DMS53 treated with DMSO at 0.1 percent for 48 hours (cell line): ENCODE measurements at regions not wholly inside any gene's neighbourhood (a gene's known extent, or its start where the extent isn't known, plus 50 kb on each side); places are given as distances from the start of the nearest gene placed in this dataset.

Experiments
- DNase-seq: peaks from one replicate; lab custom pipeline; 2025; ENCODE audit not compliant: unreplicated experiment; lab: John Stamatoyannopoulos, UW

DNA sequence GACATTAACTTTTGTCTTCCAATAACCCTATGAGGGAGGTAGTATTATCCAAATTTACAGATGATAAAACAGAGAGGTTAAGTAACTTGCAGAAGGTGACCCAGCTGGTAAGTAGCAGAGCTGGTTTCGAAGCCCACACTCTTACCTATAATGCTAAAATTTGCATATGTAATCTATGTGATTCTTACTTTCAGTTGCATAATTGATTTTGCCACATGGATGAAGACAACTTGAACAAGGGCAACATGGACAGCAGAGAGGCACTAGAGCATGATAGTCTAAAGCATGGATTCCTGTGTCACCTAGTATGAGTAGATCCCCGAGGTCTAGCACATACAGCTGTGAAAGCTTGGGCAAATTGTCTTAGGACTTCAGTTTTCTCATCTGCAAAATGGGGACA, 117.6 kb upstream of the DTNBP1 start:
- no peak for DNase-seq

- DNase-seq: no peak
These were observed 116.9 kb upstream of the DTNBP1 start for GRCh38 chr6:15779726-15780125.

DNA sequence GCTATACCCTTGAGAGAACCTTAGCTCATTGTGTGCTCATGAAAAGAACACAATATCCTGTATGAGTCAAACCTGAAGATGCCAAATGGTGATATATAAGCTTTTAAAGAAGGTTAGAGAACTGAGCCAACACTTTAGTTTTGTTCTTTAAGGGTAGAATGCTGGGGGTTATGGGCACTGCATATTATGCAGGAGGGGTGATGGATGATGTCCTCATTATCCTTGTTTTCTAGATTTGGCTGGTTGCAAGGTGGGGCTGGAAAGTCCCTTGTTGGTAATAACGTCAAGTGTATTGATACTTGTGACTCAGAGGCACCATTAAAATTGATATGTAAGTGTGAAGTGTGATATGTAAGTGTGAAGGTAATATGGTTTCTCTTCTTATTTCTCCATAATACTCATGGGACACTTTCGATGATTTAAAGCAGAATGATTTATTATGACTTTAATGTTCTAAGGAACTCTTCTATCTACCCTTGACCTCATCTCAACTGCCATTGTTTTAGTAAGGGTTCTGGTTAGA, 113.7 kb upstream of the DTNBP1 start:
- no peak for DNase-seq

DNA sequence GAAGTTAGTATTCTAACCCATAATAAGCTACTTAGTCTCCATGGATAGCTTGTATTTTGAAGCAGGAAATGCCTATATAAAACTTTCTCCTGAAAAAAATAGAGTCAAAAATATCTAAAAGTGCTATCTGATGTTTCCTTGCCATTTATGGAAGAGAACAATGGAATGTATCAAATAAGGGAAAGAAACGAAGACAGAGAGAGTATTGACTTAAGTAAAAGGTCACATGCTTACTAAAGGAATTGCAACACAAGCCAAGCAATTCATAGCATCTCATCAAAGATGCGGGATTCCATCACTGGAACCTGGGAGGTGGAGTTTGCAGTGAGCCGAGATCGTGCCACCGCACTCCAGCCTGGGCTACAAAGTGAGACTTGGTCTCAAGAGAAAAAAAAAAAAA, 112.9 kb upstream of the DTNBP1 start:
- DNase-seq: no peak

- no peak for DNase-seq
These were observed 112.3 kb upstream of the DTNBP1 start for GRCh38 chr6:15775076-15775634.

DNA sequence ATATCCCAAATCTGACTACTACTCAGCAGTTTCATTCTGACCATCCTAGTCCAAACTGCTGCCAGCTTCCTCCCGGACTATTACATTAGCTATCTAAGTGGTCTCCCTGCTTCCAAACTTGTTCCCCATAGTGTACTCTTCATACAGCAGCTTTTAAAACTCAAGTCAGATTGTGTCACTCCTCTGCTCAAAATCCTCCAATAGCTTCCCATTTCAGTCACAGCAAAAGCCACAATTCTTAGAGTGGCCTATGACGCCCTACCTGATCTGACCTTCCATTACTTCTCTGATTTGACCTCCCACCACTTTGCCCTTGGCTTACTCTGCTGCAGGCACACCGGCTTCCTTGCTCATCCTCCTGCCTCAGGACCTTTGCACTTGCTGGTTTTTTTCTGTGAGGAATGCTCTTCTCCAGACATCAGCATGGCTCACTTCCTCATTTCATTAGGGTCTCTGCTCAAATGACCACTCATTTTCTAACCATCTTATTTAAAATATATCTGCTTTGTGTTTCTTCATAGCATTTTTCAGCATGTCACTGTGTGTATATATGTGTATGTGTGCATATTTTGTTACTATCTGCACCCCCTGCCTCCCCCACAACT, 111.1 kb upstream of the DTNBP1 start:
- DNase-seq: no peak

DNA sequence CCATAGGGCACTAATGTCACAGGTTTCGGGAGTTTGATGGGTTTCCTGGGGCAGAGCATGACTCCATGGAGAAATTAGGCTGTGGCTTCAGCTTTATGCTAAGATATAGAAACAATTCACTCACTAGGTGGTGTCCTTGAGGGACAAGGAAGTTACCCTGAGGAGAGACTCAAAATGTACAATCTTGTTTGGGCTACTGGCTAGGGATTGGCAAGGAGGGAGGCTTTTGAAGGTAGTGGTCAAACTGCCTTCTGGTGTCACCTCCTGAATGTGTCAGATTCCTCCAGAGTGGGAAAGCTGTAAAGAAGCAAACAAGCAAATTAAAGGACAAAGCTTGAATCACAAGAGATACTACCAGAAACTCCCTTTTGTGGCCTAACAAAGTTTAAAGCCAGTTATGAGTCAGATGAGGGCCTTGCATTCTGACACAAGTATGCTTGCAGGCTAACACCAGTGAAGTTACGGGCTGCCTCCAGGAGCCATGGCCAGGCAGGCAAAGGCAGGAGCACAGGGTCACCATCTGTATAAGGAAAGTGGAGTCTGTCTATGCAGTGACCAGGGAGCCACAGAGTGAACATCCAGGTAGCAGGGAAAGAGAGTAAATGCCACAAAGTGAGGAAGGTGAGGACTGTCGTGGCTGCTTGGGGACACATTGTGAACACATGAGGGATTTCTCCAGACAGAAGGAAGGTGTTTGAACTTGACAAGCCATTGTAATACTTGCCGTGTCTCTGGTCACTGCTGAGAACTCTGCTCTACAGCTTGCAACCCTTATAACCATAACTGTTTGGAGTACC, 107.7 kb upstream of the DTNBP1 start:
- no peak for DNase-seq

DNA sequence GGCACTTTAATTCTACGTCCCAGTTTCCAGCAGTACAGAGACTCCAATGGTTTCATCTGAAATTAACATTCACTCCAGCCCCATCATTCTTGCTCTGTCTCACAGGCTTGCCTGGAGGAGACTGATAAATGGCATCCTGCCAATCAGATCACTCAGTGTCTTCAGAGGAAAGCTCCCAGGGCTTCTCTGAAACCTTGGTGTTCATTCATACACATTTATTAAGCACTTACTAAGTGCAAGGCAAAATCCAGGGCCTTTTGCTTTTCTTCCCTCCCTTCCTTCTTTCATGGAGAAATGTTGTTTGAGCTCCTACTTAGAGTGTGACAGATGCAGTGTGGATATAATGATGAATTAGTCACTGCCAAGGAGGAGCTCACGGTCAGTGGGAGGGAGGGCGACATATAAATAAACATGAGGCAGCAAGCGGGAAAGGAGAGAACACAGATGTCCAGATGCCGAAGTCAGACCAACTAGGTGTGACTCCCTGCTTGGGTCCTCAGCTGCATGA, 106.7 kb upstream of the DTNBP1 start:
- peak; percentile 11 for DNase-seq

- DNase-seq: no peak
These were observed 106.2 kb upstream of the DTNBP1 start for GRCh38 chr6:15768999-15769398.

GRCh38 chr6:15763837-15764236, 101.0 kb upstream of the DTNBP1 start:
- no peak for DNase-seq

GRCh38 chr6:15763364-15763763, 100.5 kb upstream of the DTNBP1 start:
- DNase-seq: no peak

DNA sequence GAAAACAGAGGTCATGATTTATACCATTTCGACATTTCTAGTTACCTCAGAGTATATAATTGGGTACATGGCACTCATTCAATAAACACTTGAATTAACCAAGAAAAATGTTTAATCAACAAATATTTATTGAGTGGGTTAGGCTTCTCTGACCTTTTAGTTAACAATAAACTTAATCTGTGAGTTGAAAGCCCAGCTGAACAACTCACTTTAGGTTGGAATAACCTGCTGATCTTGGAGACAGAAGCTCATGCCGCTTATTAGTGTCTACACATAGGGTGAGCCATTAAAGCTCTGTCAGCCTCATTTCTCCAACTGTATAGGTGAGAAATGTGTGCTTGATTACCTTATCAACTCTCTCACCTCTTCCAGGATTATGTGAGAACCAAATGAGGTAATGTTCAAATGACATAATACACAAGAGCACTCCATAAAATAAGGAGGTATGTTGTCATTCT, 98.2 kb upstream of the DTNBP1 start:
- DNase-seq: peak; percentile 18

DNA sequence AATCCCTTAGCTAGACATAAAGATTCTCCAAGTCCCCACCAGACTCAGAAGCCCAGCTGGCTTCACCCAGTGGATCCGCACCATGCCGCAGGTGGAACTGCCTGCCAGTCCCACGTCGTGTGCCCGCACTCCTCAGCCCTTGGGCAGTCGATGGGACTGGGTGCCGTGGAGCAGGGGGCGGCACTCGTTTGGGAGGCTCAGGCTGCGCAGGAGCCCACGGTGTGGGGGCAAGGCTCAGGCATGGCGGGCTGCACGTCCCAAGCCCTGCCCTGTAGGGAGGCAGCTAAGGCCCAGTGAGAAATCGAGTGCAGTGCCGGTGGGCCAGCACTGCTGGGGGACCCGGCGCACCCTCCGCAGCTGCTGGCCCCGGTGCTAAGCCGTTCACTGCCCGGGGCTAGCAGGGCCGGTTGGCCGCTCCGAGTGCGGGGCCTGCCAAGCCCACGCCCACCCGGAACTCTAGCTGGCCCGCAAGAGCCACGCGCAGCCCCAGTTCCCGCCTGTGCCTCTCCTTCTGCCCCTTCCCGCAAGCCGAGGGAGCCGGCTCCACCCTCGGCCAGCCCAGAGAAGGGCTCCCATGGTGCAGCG, 95.9 kb upstream of the DTNBP1 start:
- DNase-seq: no peak

GRCh38 chr6:15755526-15755925, 92.7 kb upstream of the DTNBP1 start:
- DNase-seq: no peak

DNA sequence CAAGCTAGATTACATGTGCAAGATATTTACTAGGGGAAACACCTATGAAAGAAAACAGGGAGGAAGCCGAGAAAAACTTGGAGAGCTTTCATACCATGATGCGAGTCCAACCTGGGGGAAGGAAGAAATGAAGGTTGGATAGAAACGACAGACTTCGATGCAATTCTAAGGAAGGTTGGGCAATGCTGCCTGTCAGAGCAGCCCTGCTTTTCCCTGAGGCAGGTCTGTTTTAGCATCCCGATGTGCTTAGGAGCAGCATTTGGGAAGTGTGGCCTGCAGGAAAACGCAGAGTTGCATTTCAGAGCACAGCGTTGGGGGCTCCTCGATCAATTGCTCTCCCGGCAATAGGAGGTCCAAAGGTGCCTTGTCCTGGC, 91.9 kb upstream of the DTNBP1 start:
- no peak for DNase-seq

- peak; percentile 6 for DNase-seq
These were observed 91.3 kb upstream of the DTNBP1 start for GRCh38 chr6:15754035-15754705.

DNA sequence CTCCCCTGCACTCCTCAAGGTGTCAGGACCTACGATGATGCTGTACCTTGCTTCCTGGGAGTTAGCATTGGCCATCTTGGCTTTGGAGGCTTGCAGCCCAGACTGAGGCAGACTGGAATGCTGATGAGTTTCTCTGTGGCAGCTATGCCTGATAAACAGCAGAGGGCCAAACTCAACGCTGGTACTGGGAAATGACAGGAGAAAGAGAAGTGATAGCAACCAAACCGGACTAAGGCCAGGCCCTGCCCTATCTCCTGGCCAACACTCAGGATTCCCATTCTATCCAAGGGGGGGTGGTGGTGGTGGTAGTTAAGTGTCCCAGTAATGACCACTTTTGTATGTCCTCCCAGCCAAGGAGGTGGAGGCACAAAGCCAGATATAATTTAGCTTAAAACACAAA, 90.0 kb upstream of the DTNBP1 start:
- no peak for DNase-seq

GRCh38 chr6:15751721-15752350, 89.0 kb upstream of the DTNBP1 start:
- DNase-seq: no peak

DNA sequence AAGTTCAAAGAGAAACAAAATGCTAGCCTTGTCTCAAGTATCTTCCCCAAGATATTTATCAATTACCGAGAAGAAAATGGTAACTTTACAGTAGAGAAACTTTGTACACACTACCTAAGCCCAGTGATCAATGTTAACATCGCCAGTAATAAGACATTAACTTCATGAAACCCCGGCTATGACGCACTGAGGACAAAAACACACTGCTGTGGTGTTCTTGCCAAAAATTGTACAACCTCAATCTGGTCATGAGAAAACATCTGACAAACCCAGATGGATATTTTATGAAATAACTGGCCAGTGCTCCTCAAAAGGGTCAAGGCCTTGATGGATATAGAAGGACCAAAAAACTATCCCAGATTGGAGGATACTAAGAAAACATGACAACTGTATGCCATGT, 85.5 kb upstream of the DTNBP1 start:
- no peak for DNase-seq

- no peak for DNase-seq
These were observed 84.6 kb upstream of the DTNBP1 start for GRCh38 chr6:15747354-15747883.
